ENCODE measurements at regions not wholly inside any gene's neighbourhood (a gene's known extent, or its start where the extent isn't known, plus 50 kb on each side); places are given as distances from the start of the nearest gene placed in this dataset.

DNA sequence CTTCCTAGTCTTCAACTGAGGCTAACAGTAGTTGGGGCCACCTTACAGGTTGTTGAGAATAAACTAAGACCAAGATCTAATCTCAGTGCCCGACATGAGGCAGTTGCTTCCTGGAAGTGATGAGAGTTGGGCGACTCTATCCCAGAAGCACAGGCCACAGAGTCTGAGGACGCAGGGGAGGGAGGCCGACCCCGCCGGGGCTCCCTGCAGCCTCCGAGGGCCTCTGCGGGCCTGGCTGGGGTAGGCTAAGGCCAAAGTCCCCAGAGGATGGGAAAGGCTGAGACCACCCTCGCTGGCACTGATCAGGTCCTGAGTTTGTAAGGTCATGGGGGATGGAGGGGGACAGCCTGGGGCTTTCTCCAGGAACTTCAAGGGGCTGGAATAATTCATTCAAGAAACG lies 74.0 kb downstream of the ENGASE start:
- TF ChIP-seq, protein P1, sequence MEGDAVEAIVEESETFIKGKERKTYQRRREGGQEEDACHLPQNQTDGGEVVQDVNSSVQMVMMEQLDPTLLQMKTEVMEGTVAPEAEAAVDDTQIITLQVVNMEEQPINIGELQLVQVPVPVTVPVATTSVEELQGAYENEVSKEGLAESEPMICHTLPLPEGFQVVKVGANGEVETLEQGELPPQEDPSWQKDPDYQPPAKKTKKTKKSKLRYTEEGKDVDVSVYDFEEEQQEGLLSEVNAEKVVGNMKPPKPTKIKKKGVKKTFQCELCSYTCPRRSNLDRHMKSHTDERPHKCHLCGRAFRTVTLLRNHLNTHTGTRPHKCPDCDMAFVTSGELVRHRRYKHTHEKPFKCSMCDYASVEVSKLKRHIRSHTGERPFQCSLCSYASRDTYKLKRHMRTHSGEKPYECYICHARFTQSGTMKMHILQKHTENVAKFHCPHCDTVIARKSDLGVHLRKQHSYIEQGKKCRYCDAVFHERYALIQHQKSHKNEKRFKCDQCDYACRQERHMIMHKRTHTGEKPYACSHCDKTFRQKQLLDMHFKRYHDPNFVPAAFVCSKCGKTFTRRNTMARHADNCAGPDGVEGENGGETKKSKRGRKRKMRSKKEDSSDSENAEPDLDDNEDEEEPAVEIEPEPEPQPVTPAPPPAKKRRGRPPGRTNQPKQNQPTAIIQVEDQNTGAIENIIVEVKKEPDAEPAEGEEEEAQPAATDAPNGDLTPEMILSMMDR (IDR thresholded peaks at IDR 0.05; ENCODE audit: low read depth, low read length, missing control alignments), result no peak
- in situ Hi-C loops (cut with HindIII; ENCODE audit: low sequenced_read_pairs), result no loop called here
- H3K4me3 ChIP-seq (ENCODE audit: low read depth, low read length), result no peak overlapping the region
- DNase-seq (ENCODE audit: low read depth), result no peak

DNA sequence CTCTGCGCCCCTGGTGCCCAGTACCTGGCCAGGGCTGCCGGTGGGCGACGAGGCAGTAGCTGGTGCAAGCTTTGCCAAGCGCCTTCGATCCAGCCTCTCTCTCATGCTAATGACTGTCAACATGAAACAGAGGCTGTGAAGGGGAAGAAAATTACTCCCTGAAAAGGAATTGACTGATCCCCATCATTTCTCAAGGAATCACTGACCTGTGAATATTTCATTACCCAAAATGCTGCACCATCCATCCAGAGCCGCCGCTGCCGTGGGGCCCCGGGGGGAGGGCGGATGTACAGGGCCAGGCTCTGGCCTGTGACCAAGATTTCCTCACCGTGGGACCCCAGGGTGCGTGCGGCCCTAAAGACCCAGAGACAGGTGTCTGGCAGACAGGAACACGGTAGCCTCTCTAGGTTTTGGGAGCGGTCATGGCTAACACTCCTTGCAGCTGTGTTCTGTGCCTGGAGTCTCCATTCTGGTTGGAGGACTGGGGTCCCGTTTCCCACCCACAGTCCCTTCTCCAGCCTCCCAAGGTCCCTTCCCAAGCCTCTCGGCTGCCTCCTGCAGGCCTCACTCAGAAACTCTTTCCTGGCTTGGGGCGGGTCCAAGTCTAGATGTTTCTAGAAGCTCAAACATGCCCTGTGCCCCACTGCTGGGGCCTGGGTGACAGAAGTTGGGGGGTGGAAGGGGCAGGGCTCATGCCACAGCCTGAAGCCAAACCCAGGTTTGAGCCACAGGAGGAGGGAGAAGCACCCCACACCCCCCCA lies 73.3 kb downstream of the ENGASE start:
- TF ChIP-seq, protein P1 (IDR thresholded peaks at IDR 0.05; ENCODE audit: low read depth, low read length, missing control alignments), result no peak
- in situ Hi-C loops (cut with HindIII; ENCODE audit: low sequenced_read_pairs), result no loop called here
- no peak for DNase-seq (ENCODE audit: low read depth)
- H3K4me3 ChIP-seq (ENCODE audit: low read depth, low read length), result no peak overlapping the region

DNA sequence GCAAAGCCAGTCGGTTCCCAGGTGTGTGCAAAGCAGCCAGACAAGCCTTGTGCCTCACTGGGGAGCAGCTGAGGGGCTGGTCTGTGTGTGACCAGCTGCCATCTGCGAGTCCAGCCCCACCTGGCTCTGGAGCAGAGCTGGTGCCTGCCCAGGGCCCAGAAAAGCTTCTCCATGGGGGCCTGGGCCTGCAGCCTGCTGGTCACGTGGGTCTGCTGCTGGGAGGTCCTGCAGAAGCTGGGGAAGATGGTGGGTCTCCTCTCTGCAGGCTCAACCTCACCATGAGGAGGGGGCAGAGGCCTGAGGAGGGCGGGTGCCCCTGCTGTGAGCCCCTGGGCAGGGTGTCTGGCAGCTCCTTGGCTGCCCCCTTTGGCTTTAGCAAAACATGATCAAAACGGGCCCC lies 71.9 kb downstream of the ENGASE start:
- no peak for DNase-seq (ENCODE audit: low read depth)
- TF ChIP-seq, protein P1 (IDR thresholded peaks at IDR 0.05; ENCODE audit: low read depth, low read length, missing control alignments), result no peak
- in situ Hi-C loops (cut with HindIII; ENCODE audit: low sequenced_read_pairs), result no loop called here

DNA sequence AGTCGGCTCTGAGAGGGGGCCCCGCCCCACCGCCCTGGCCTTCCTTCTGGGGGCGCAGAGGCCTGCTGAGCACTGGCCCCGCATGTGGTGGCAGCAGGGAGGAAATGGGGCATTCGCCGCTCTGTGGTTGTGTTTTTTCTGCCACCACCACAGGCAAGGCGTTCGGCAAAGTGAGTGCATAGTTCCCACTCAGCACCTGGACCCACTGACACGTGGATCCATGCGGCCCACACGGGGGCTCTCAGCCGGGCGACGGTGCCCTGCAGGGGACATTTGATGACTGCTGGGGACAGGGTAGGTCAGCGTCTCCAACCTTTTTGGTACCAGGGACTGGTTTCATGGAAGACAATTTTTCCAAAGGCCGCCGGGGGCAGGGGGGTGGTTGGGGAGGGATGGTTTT lies 70.9 kb downstream of the ENGASE start:
- in situ Hi-C loops (cut with HindIII; ENCODE audit: low sequenced_read_pairs), result no loop called here

More for the DNA sequence above, 71.9 kb downstream of the ENGASE start:
- no peak overlapping the region for H3K4me3 ChIP-seq (ENCODE audit: low read depth, low read length)

DNA sequence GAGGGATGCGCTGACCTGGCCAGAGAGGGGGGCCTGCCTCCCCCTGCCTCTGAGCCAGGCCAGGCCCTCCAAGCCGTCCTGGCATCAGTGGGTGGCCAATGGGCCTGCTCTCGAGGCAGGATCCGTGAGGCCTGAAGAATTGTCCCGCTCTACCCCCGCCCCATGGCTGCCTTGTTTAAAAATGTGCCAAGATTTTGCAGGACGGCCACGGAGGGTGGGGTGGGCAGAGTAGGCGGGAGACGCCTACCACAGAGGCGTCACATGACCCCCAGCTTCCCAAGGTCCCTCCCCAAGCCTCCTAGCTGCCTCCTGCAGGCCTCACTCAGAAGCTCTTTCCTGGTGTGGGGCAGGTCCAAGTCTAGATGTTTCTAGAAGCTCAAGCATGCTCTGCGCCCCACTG lies 69.5 kb downstream of the ENGASE start:
- DNase-seq (ENCODE audit: low read depth), result no peak
- TF ChIP-seq, protein P1 (IDR thresholded peaks at IDR 0.05; ENCODE audit: low read depth, low read length, missing control alignments), result no peak
- in situ Hi-C loops (cut with HindIII; ENCODE audit: low sequenced_read_pairs), result no loop called here
- H3K4me3 ChIP-seq (ENCODE audit: low read depth, low read length), result no peak overlapping the region

More for the DNA sequence above, 70.9 kb downstream of the ENGASE start:
- DNase-seq (ENCODE audit: low read depth), result no peak
- no peak overlapping the region for H3K4me3 ChIP-seq (ENCODE audit: low read depth, low read length)
- TF ChIP-seq, protein P1 (IDR thresholded peaks at IDR 0.05; ENCODE audit: low read depth, low read length, missing control alignments), result no peak

DNA sequence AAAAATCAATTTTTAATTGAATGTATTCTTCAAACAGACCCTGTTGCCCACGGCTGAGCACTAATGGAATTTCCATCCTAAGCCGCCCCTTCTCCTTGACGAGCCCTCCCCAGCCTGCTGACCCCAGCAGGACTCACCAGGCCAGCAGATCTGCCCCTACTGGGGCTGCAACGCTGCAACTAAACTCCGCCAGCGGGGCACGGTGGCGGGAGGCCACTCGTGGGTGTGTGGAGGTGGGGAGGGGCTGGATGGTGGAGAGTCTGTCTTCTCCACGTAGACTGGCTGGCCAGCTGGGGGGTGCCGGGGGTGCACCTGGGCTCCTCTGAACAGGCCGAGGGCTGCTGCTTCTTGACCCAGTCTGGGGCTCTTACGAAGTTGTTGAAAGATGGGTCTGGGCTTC lies 67.8 kb downstream of the ENGASE start:
- H3K4me3 ChIP-seq (ENCODE audit: low read depth, low read length), result no peak overlapping the region
- no peak for DNase-seq (ENCODE audit: low read depth)
- TF ChIP-seq, protein P1 (IDR thresholded peaks at IDR 0.05; ENCODE audit: low read depth, low read length, missing control alignments), result no peak
- in situ Hi-C loops (cut with HindIII; ENCODE audit: low sequenced_read_pairs), result no loop called here
